ENCODE measurements at regions not wholly inside any gene's neighbourhood (a gene's known extent, or its start where the extent isn't known, plus 50 kb on each side); places are given as distances from the start of the nearest gene placed in this dataset.

- Histone ChIP-seq H3K36me3 (no peaks in the 10 kb centered on the region), H3K27me3 (ENCODE audit: low read depth) (no peaks in the 10 kb centered on the region), H3K4me3 (no peak overlapping the region), H3K9me3 (replicated peaks) (peaks cover 23% of the 10 kb centered on the region), H3K27ac (replicated peaks) (no peak overlapping the region), H3K4me1 (no peaks in the 10 kb centered on the region)
- no peak for DNase-seq
- no peak for TF ChIP-seq CTCF (IDR thresholded peaks at IDR 0.05; ENCODE audit: borderline replicate concordance)
- intact Hi-C loops (cut with micrococcal nuclease): no loop called here
These were observed 585.9 kb downstream of the PCDH18 start for GRCh38 chr4:136946307-136946907.

GRCh38 chr4:136939781-136940180 lies 592.5 kb downstream of the PCDH18 start:
- Histone ChIP-seq H3K27ac (replicated peaks) (no peak overlapping the region), H3K36me3 (no peaks in the 10 kb centered on the region), H3K27me3 (ENCODE audit: low read depth) (no peaks in the 10 kb centered on the region), H3K4me1 (no peaks in the 10 kb centered on the region), H3K4me3 (no peak overlapping the region), H3K9me3 (replicated peaks) (no peaks in the 10 kb centered on the region)
- TF ChIP-seq CTCF (IDR thresholded peaks at IDR 0.05; ENCODE audit: borderline replicate concordance): no peak
- intact Hi-C loops (cut with micrococcal nuclease): no loop called here
- DNase-seq: no peak

DNA sequence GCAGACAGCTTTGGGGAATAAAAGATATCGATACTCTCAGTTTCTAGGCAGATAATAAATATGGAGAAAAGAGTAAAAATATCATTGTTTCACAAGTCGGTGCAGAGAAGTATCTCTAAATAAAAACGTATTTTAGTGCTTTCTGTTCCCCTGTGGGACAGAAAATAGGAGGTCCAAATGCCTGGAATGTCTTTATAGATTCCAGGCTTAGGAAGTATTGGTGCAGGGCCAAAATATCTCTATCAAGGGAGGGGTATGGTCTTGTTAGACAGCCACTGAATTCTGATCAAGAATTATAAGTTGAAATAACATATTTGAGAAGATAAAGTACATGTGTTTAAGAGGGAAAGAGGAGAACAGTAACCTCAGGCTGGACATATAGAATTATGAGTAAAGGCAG lies 596.4 kb downstream of the PCDH18 start:
- Histone ChIP-seq H3K36me3 (no peaks in the 10 kb centered on the region), H3K4me1 (no peaks in the 10 kb centered on the region), H3K27ac (replicated peaks) (no peak overlapping the region), H3K27me3 (ENCODE audit: low read depth) (no peaks in the 10 kb centered on the region), H3K4me3 (no peak overlapping the region), H3K9me3 (replicated peaks) (no peaks in the 10 kb centered on the region)
- no peak for DNase-seq
- no peak for TF ChIP-seq CTCF (IDR thresholded peaks at IDR 0.05; ENCODE audit: borderline replicate concordance)
- intact Hi-C loops (cut with micrococcal nuclease): no loop called here

DNA sequence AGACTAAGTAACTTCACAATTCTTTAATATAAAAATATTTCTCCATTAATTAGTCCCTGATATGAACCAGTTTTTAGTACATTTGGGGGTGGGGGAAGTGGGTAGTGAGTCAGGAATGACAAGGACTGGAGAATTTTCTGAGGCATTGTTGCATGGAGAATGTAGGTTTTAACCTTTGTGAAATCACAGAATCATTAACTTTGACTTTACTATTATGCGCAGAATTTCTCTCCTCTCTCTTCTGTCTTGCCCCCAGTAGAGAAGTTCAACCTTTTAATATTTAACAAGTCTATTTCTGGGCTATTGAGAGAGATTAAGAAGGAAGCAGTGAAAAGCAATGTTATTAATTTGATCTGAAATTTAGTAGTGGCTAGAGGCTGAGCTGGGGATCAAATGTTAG lies 597.0 kb downstream of the PCDH18 start:
- Histone ChIP-seq H3K27me3 (ENCODE audit: low read depth) (no peaks in the 10 kb centered on the region), H3K36me3 (no peaks in the 10 kb centered on the region), H3K4me3 (no peak overlapping the region), H3K9me3 (replicated peaks) (no peaks in the 10 kb centered on the region), H3K4me1 (no peaks in the 10 kb centered on the region), H3K27ac (replicated peaks) (no peak overlapping the region)
- intact Hi-C loops (cut with micrococcal nuclease): no loop called here
- DNase-seq: no peak
- TF ChIP-seq CTCF (IDR thresholded peaks at IDR 0.05; ENCODE audit: borderline replicate concordance): no peak

- TF ChIP-seq CTCF (IDR thresholded peaks at IDR 0.05; ENCODE audit: borderline replicate concordance): no peak
- intact Hi-C loops (cut with micrococcal nuclease): no loop called here
- H3K27ac ChIP-seq (replicated peaks): no peak overlapping the region
These were observed 597.7 kb downstream of the PCDH18 start for GRCh38 chr4:136934601-136935000.

More at GRCh38 chr4:136934601-136935000, 597.7 kb downstream of the PCDH18 start:
- Histone ChIP-seq H3K4me1 (no peaks in the 10 kb centered on the region), H3K4me3 (no peak overlapping the region), H3K9me3 (replicated peaks) (no peaks in the 10 kb centered on the region), H3K27me3 (ENCODE audit: low read depth) (no peaks in the 10 kb centered on the region), H3K36me3 (no peaks in the 10 kb centered on the region)
- DNase-seq: no peak
